22Rv1 (cell line): ENCODE measurements at regions not wholly inside any gene's neighbourhood (a gene's known extent, or its start where the extent isn't known, plus 50 kb on each side); places are given as distances from the start of the nearest gene placed in this dataset.

Source experiments
- CTCF ChIP-seq: fragments of 450-650 bp; IDR thresholded peaks from 2 replicates; pipeline ENCODE4 v1.5.1; 2017; ENCODE audit warnings: mild to moderate bottlenecking
- ZFX ChIP-seq: fragments of 450-650 bp; IDR thresholded peaks from 2 replicates; pipeline ENCODE4 v1.6.1; 2017; ENCODE audit warnings: antibody characterized with exemption, borderline replicate concordance

- no peak for TF ChIP-seq CTCF
- no peak for TF ChIP-seq ZFX
These were observed 285.5 kb downstream of the UQCRFS1 start for GRCh38 chr19:28927456-28927855.
